ENCODE measurements at regions not wholly inside any gene's neighbourhood (a gene's known extent, or its start where the extent isn't known, plus 50 kb on each side); places are given as distances from the start of the nearest gene placed in this dataset.

DNA sequence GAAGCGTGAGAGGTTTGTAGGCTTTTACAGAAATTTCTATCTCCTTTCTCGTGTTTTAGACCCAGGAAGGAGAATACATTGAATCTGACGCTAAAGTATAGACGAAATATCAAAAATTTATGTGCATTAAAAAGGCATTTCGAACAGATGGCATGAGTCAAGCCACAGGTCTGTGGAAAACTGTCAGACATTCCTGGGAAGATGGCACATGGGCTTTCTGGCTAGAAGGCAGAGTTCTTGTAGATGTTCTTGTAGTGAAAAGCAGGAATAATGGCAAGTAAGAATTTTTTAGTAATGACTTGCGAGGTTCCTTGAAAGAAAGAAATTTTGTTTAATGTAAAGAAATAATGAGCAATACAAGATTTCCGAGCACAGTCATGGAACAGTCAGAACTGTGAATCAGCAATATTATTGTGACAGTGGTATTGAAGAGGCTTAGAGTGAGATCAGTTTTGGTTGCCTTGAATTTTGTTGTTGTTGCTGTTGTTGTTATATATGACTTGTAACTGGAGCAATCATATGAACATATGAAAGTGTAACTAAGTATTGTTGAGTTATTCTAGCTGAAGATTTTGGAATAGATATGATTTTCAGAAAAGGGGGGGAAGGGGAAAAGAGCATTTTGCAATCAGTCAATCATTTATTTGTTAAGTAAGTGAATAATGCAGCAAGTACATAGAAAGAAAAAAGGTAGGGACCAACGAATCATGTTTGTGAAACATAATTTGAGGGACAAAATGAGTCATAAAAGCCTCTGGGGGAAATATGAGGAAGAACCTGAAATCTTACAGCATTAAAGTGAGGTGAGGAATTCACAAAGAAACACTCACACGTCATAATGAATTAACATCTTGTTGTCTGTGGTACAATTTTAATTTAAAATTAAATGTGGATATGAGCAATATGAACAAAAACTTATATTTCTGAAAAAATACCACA lies 339.0 kb upstream of the CTNND2 start:
- TF ChIP-seq PPARA (CRISPR knock-in tag; IDR thresholded peaks at IDR 0.05; ENCODE audit: borderline replicate concordance) = no peak
- no peak for TF ChIP-seq SNAI2 (CRISPR knock-in tag; IDR thresholded peaks at IDR 0.05)
- no peak for TF ChIP-seq CREB5 (CRISPR knock-in tag; IDR thresholded peaks at IDR 0.05; ENCODE audit: low read depth)
- no peak for TF ChIP-seq ZC3H10 (CRISPR knock-in tag; IDR thresholded peaks at IDR 0.05)
- TF ChIP-seq BACH2 (CRISPR knock-in tag; IDR thresholded peaks at IDR 0.05; ENCODE audit: borderline replicate concordance) = no peak
- no peak for TF ChIP-seq ARNTL (CRISPR knock-in tag; IDR thresholded peaks at IDR 0.05; ENCODE audit: borderline replicate concordance, low read depth)
- no peak for TF ChIP-seq TCF4 (CRISPR knock-in tag; IDR thresholded peaks at IDR 0.05; ENCODE audit: borderline replicate concordance)
- TF ChIP-seq GLIS3 (CRISPR knock-in tag; IDR thresholded peaks at IDR 0.05) = no peak
- TF ChIP-seq CSDC2 (CRISPR knock-in tag; IDR thresholded peaks at IDR 0.05) = no peak
- no peak for TF ChIP-seq ZNF8 (CRISPR knock-in tag; IDR thresholded peaks at IDR 0.05)
- no peak for TF ChIP-seq ESRRG (CRISPR knock-in tag; IDR thresholded peaks at IDR 0.05)
- TF ChIP-seq, protein P1, sequence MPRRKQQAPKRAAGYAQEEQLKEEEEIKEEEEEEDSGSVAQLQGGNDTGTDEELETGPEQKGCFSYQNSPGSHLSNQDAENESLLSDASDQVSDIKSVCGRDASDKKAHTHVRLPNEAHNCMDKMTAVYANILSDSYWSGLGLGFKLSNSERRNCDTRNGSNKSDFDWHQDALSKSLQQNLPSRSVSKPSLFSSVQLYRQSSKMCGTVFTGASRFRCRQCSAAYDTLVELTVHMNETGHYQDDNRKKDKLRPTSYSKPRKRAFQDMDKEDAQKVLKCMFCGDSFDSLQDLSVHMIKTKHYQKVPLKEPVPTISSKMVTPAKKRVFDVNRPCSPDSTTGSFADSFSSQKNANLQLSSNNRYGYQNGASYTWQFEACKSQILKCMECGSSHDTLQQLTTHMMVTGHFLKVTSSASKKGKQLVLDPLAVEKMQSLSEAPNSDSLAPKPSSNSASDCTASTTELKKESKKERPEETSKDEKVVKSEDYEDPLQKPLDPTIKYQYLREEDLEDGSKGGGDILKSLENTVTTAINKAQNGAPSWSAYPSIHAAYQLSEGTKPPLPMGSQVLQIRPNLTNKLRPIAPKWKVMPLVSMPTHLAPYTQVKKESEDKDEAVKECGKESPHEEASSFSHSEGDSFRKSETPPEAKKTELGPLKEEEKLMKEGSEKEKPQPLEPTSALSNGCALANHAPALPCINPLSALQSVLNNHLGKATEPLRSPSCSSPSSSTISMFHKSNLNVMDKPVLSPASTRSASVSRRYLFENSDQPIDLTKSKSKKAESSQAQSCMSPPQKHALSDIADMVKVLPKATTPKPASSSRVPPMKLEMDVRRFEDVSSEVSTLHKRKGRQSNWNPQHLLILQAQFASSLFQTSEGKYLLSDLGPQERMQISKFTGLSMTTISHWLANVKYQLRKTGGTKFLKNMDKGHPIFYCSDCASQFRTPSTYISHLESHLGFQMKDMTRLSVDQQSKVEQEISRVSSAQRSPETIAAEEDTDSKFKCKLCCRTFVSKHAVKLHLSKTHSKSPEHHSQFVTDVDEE (CRISPR knock-in tag; IDR thresholded peaks at IDR 0.05) = no peak
- TF ChIP-seq, protein P2, sequence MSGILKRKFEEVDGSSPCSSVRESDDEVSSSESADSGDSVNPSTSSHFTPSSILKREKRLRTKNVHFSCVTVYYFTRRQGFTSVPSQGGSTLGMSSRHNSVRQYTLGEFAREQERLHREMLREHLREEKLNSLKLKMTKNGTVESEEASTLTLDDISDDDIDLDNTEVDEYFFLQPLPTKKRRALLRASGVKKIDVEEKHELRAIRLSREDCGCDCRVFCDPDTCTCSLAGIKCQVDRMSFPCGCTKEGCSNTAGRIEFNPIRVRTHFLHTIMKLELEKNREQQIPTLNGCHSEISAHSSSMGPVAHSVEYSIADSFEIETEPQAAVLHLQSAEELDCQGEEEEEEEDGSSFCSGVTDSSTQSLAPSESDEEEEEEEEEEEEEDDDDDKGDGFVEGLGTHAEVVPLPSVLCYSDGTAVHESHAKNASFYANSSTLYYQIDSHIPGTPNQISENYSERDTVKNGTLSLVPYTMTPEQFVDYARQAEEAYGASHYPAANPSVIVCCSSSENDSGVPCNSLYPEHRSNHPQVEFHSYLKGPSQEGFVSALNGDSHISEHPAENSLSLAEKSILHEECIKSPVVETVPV (CRISPR knock-in tag; IDR thresholded peaks at IDR 0.05) = no peak
- TF ChIP-seq RARB (CRISPR knock-in tag; IDR thresholded peaks at IDR 0.05) = no peak
- TF ChIP-seq OSR1 (CRISPR knock-in tag; IDR thresholded peaks at IDR 0.05) = no peak
- TF ChIP-seq, protein P3, sequence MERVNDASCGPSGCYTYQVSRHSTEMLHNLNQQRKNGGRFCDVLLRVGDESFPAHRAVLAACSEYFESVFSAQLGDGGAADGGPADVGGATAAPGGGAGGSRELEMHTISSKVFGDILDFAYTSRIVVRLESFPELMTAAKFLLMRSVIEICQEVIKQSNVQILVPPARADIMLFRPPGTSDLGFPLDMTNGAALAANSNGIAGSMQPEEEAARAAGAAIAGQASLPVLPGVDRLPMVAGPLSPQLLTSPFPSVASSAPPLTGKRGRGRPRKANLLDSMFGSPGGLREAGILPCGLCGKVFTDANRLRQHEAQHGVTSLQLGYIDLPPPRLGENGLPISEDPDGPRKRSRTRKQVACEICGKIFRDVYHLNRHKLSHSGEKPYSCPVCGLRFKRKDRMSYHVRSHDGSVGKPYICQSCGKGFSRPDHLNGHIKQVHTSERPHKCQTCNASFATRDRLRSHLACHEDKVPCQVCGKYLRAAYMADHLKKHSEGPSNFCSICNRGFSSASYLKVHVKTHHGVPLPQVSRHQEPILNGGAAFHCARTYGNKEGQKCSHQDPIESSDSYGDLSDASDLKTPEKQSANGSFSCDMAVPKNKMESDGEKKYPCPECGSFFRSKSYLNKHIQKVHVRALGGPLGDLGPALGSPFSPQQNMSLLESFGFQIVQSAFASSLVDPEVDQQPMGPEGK (CRISPR knock-in tag; IDR thresholded peaks at IDR 0.05; ENCODE audit: borderline replicate concordance) = no peak

GRCh38 chr5:12237837-12238575 lies 333.8 kb upstream of the CTNND2 start:
- ATAC-seq = no peak
- TF ChIP-seq TCF4 (CRISPR knock-in tag; IDR thresholded peaks at IDR 0.05; ENCODE audit: borderline replicate concordance) = no peak
- TF ChIP-seq BACH2 (CRISPR knock-in tag; IDR thresholded peaks at IDR 0.05; ENCODE audit: borderline replicate concordance) = no peak
- TF ChIP-seq ZFP30 (CRISPR knock-in tag; IDR thresholded peaks at IDR 0.05) = no peak
- no peak for TF ChIP-seq POU6F1 (CRISPR knock-in tag; IDR thresholded peaks at IDR 0.05; ENCODE audit: borderline replicate concordance, low read depth)
- TF ChIP-seq ZFP3 (CRISPR knock-in tag; IDR thresholded peaks at IDR 0.05) = no peak
- TF ChIP-seq ISL1 (CRISPR knock-in tag; IDR thresholded peaks at IDR 0.05) = no peak

More for the DNA sequence above, 339.0 kb upstream of the CTNND2 start:
- no peak for ATAC-seq

Measured in SK-N-SH treated with all-trans-retinoic acid at 6 μM for 48 hours (cell line).